Endothelial cell (in vitro differentiated cells): ENCODE measurements at regions not wholly inside any gene's neighbourhood (a gene's known extent, or its start where the extent isn't known, plus 50 kb on each side); places are given as distances from the start of the nearest gene placed in this dataset.

ENCODE experiments used
- DNase-seq: peaks from one replicate; pipeline ENCODE4 v3.0.0; 2021; ENCODE audit warnings: low spot score
- H3K27ac Mint-ChIP-seq: one replicate; pipeline ENCODE4 v1.8.0; 2021; ENCODE audit warnings: mixed read lengths, inconsistent platforms; ENCODE audit not compliant: unreplicated experiment
- H3K27me3 Mint-ChIP-seq: one replicate; pipeline ENCODE4 v1.8.0; 2021; ENCODE audit warnings: mild to moderate bottlenecking, moderate library complexity, mixed read lengths, inconsistent platforms; ENCODE audit not compliant: unreplicated experiment
- H3K36me3 Mint-ChIP-seq: one replicate; pipeline ENCODE4 v1.8.0; 2021; ENCODE audit warnings: mild to moderate bottlenecking, low read depth, mixed read lengths, inconsistent platforms; ENCODE audit not compliant: unreplicated experiment
- H3K4me1 Mint-ChIP-seq: one replicate; pipeline ENCODE4 v1.8.0; 2021; ENCODE audit warnings: mild to moderate bottlenecking, mixed read lengths, inconsistent platforms; ENCODE audit not compliant: unreplicated experiment
- H3K4me3 Mint-ChIP-seq: one replicate; pipeline ENCODE4 v1.8.0; 2021; ENCODE audit warnings: mild to moderate bottlenecking, mixed read lengths, inconsistent platforms; ENCODE audit not compliant: unreplicated experiment
- H3K9me3 Mint-ChIP-seq: one replicate; pipeline ENCODE4 v1.8.0; 2021; ENCODE audit warnings: mixed read lengths, inconsistent platforms; ENCODE audit not compliant: unreplicated experiment
- TF ChIP-seq, protein P1 (sequence below): fragments of 200-600 bp; sonication (generic); IDR thresholded peaks from one replicate; pipeline ENCODE4 v1.5.0; 2021; ENCODE audit warnings: antibody characterized with exemption; ENCODE audit not compliant: unreplicated experiment

DNA sequence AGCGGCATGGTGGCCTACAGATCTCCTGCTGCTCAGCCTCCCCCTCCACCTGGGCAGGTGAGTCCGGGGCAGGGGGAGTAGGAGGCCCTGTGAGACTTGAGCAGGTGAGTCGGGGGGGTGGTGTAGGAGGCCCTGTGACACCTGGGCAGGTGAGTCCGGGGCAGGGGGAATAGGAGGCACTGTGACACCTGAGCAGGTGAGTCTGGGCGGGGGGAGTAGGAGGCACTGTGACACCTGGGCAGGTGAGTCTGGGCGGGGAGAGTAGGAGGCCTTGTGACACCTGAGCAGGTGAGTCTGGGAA is 299.3 kb downstream of the BRD1 start:
- H3K4me3 Mint-ChIP-seq: no peak overlapping the region
- DNase-seq: no peak
- H3K27ac Mint-ChIP-seq: no peak overlapping the region
- TF ChIP-seq, protein P1, sequence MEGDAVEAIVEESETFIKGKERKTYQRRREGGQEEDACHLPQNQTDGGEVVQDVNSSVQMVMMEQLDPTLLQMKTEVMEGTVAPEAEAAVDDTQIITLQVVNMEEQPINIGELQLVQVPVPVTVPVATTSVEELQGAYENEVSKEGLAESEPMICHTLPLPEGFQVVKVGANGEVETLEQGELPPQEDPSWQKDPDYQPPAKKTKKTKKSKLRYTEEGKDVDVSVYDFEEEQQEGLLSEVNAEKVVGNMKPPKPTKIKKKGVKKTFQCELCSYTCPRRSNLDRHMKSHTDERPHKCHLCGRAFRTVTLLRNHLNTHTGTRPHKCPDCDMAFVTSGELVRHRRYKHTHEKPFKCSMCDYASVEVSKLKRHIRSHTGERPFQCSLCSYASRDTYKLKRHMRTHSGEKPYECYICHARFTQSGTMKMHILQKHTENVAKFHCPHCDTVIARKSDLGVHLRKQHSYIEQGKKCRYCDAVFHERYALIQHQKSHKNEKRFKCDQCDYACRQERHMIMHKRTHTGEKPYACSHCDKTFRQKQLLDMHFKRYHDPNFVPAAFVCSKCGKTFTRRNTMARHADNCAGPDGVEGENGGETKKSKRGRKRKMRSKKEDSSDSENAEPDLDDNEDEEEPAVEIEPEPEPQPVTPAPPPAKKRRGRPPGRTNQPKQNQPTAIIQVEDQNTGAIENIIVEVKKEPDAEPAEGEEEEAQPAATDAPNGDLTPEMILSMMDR: no peak
- H3K4me1 Mint-ChIP-seq: no peaks in the 10 kb centered on the region
- H3K27me3 Mint-ChIP-seq: peaks cover 1% of the 10 kb centered on the region
- H3K9me3 Mint-ChIP-seq: no peaks in the 10 kb centered on the region
- no peaks in the 10 kb centered on the region for H3K36me3 Mint-ChIP-seq

DNA sequence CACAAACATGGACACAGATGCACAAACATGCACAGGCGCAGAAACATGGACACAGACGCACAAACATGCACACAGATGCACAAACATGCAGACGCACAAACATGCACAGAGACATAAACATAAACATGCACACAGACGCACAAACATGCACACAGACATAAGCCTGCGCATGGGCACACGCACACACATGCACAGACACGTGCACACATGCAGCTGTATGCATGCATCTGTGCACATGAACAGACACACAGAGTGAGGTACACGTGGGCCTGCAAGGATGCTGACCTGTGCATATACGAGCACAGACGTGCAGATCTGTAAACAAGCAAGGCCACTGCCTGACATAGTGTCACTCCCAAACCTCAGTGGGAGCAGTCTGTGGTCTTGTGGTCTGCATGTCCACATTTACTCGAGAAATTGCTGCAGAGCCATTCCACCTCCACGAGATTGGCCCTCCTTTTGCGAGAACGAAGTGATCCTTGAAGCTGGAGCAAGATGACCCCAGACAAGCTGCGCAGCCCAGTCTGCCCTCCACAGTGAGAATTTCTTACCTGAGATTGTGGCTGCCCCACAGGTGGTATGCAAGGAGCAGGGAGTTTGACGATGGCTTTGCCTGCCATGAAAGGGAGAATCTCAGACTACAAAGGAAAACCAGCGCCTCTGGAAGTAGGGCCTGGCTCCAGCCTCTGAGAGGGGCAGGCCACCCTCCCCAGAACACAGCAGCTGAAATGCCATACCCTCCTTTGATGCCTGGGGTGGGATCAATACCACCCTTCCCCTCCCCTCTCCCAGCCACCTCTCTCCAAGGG is 299.9 kb downstream of the BRD1 start:
- no peak overlapping the region for H3K4me3 Mint-ChIP-seq
- H3K36me3 Mint-ChIP-seq: no peaks in the 10 kb centered on the region
- TF ChIP-seq, protein P1: no peak
- H3K4me1 Mint-ChIP-seq: no peaks in the 10 kb centered on the region
- H3K27me3 Mint-ChIP-seq: peaks cover 1% of the 10 kb centered on the region
- no peak for DNase-seq
- peak overlapping the region; percentile 25 for H3K27ac Mint-ChIP-seq
- H3K9me3 Mint-ChIP-seq: no peaks in the 10 kb centered on the region

DNA sequence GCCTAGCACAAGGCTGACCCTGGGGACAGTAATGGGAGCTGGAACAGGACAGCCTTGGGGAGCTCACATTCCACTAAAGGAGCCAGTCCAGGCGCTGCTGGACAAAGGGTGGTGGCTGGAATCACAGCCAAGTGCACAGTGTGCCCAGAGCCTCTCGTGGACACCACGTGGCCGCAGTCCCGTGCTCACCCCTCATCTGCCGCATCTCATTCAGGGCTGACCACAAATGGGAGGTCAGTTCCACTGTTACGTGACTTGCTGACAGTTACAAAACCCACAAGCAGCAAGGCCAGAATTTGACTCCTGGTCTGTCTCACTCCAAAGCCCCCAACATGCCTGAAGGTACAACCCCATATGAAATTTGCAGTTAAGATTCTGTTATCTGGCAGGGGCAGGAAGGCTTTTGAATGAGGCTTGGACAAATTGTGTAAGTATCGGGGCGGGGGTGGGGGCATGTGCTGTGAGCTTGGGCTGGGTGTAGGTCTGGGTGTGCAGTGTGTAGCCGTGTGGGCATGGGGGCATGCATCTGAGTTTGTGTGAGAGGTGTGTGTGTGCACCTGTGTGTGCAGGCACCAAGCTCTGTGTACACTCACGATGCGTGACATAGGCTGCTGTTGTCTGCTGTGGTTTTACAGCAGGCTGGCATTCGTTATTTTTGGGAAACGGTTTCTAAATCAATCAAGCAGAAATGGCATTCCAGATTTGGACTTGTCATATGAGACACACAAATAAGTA is 301.7 kb downstream of the BRD1 start:
- no peak overlapping the region for H3K4me3 Mint-ChIP-seq
- H3K36me3 Mint-ChIP-seq: no peaks in the 10 kb centered on the region
- TF ChIP-seq, protein P1: no peak
- H3K4me1 Mint-ChIP-seq: no peaks in the 10 kb centered on the region
- H3K27me3 Mint-ChIP-seq: peaks cover 3% of the 10 kb centered on the region
- DNase-seq: no peak
- H3K9me3 Mint-ChIP-seq: no peaks in the 10 kb centered on the region
- no peak overlapping the region for H3K27ac Mint-ChIP-seq

DNA sequence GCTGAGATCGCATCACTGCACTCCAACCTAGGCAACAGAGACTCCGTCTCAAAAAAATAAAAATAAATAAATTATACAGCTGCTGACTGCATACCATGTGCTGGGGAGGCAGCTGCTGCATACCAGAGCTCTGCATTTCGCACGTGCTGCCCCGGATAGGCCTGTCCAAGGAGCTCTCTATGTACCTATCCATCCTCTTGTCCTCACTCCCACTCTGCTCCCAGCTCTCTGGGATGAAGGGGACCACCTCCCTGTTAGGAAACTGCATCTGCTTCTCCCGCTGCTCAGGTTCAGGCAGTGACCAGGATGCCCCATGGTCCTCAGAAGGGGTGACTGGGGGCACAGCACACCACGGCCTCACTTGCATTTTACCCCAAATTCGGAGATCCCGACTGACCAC is 302.3 kb downstream of the BRD1 start:
- TF ChIP-seq, protein P1: no peak
- no peak for DNase-seq
- H3K27ac Mint-ChIP-seq: no peak overlapping the region
- H3K36me3 Mint-ChIP-seq: no peaks in the 10 kb centered on the region
- no peaks in the 10 kb centered on the region for H3K9me3 Mint-ChIP-seq
- H3K4me3 Mint-ChIP-seq: no peak overlapping the region
- H3K4me1 Mint-ChIP-seq: no peaks in the 10 kb centered on the region
- H3K27me3 Mint-ChIP-seq: peaks cover 3% of the 10 kb centered on the region

DNA sequence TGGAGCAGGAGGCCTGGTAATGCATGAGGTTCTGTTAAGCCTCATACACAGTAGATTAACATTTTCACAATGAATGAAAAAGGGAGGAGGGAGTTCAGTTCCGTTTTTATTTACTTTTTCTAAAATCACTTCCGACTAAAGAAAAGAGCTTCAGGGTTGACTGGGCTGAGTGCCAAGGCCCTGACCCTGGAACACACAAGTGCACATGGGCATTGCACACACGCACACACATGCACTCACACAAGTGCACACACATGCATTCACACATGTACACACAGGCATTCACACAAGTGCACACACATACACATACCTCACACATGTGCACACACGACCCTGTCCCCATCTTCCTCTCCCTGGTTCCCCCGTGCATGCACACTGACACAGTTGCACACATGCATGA is 303.3 kb downstream of the BRD1 start:
- Mint-ChIP-seq H3K27ac (no peak overlapping the region), H3K4me3 (no peak overlapping the region), H3K9me3 (no peaks in the 10 kb centered on the region), H3K27me3 (peaks cover 3% of the 10 kb centered on the region), H3K36me3 (no peaks in the 10 kb centered on the region), H3K4me1 (no peaks in the 10 kb centered on the region)
- no peak for DNase-seq
- TF ChIP-seq, protein P1: no peak
